Hepatic stellate cell (primary cell): ENCODE measurements at regions not wholly inside any gene's neighbourhood (a gene's known extent, or its start where the extent isn't known, plus 50 kb on each side); places are given as distances from the start of the nearest gene placed in this dataset.
A peak's percentile ranks its signal among the peaks of the same experiment; 100 is the strongest.
"Not testable (repeated sequence)": the region's sequence is repeated elsewhere in the genome, so short reads cannot be mapped to it uniquely, and the experiment has no call there.

ENCODE experiments used
- DNase-seq: peaks from one replicate; pipeline ENCODE4 v3.0.0; 2011; ENCODE audit warnings: low spot score

DNA sequence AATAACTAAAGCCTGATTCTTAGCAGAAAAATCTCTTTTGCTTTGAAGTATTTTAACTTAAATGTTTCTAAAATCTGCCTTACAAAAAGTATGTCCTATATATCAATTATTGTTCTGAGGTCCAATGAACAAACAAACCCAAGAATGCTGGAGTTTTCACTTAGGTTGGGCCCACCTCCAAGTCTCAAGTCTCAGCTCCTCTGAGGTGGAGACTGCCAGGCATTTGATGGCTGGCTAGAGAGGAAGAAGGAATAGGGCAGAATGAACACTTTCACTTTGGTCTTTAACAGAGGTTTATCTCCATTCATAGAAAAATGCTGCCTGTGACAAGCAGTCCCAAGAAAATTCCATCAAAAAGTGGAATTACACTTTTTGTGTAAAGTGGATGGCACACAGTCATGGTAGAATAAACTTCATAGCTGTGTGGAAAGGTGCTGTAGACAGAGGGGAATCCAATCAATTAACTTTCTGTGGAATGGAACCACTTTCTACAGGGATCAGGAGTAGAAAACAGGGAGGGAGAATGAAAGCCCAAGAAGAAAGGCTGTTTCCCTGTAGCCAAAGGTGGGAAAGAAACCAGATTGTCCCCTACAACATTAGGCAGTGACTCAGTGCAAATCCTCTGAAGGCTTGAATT lies 349.4 kb upstream of the RUNX1 start:
- DNase-seq, result peak; percentile 17

DNA sequence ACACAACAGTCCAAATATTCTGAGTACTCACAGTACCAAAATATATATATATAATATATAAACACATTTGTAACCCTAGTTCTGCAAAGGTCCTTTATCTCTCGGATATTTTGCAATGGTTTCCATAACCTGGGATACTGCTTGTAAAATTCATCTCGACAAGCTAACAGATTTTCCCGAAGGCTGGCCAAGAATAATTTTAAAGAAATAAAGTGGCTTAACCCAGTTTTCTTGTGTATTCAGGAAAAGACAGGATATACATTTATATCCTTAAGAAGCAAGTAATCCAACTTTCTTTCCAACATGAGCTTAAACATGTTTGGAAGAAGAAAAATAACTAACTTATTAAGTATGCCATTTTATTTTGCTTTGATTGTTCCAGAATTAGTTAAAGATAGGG lies 348.7 kb upstream of the RUNX1 start:
- DNase-seq, result no peak

DNA sequence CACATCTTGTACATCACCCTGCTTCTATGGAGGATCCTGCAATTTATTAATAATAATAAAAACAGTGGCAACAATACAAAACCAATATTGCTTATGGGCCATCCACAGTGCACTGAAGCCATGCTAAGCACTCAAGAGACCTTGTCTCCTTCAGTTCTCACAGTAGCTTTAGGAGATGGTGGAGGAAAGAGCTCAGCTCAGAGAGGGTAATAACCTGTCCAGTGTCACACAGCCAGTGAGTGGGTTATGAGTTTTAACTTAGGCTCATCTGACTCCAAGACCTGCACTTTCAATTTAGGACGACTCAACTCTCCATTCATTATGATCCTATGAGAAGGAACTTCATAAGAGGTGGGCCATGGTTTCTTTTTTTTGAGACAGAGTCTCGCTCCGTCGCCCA lies 347.6 kb upstream of the RUNX1 start:
- DNase-seq, result no peak

DNA sequence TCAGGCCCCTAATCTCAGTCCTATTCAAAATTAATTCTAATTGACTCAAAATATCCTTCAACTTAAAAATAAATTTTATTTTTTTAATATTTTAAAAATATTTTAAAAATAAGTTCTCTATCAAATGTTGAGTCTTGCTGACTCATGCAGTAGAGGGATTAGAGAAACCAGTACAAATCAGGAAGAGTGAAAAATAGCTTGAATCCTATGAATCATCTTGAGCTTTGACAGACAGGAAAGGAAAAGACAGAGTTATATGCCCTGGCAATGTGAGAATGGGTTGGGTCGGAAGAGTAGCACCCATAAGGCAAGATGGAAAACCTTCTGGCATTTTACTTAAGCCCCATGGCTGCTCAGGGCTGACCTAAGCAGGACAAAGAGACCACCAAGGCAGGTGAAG lies 346.6 kb upstream of the RUNX1 start:
- peak; percentile 31 for DNase-seq

DNA sequence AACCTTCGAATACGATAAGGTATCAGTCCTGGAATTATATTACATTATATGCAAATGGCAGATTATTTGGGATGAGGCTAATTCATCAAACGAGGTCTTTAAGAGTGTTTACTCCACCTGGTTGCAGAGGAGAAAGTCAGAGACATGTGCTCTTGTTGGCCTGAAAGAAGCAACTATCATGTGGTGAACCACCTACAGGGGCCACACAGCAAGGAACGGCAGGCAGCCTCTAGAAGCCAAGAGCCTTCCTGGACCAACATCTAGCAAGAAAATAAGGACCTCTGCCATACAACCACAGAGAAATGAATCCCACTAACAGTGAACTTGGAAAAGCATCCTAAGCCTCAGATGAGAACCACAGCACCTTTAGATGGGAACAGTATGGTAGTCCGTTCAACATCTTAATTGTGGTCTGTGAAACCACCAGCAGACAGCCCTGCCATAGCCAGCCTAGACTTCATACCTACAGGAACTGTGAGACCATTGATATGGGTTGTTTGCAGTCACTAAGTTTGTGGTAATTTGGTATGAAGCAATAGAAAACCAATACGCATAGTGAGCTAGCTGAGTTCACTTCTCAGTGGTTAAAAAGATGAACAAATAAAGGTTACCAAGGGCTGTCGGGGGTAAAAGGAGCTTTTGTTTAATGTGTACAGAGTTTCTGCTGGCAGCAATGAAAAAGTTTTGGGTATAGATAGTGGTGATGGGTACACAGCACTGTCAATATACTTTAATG lies 345.7 kb upstream of the RUNX1 start:
- no peak for DNase-seq

DNA sequence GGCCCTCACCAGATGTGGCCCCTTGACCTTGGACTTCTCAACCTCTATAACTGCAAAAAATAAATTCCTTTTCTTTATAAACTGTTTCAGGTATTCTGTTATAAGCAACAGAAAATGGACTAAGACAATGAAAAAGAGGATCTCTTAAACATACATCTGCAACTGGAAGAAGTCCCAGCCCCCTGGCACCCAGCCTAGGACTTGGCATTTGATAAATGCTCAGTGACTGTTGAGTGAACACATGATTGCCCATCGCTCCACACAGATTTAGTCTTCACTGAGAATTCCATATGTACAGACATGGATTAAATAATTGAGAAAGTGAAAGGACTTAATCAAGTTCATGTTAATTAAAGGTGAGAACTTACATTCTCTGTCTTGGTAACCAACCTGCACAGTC lies 344.9 kb upstream of the RUNX1 start:
- DNase-seq, result no peak

DNA sequence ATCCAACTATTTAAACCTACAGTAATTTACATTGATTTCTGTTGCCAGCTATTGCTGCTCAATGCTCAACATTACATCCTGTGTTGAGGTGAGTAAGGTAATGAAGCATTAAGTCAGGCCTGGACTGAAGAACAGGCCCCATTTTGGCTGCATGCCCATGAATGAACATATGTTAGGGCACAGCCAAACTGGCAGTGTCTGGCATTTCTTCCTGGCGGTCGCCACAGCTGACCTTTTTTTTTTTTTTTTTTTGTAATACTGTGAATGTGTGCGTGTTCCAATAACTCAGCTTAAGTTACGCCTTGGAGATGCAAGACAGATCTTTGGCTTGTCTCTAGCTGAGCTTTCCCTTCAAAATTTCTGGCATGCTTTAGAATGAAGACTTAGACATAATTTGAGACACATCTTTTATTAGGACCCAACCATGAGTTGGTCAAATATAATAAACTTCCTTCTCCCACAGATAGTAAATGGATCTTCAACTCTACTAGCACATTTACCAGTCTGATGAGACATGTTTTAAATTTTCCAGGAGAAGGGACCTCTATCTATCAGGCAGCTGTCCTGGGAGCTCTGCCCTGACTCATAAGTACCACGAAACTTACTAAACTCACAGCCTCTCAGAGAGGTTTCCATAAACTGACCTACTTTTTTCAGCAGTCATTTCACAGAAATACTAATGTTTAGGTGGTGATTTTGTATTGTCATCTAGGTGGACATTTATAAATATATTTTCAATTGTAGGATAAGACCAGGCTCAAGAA lies 341.1 kb upstream of the RUNX1 start:
- peak; percentile 29 for DNase-seq

DNA sequence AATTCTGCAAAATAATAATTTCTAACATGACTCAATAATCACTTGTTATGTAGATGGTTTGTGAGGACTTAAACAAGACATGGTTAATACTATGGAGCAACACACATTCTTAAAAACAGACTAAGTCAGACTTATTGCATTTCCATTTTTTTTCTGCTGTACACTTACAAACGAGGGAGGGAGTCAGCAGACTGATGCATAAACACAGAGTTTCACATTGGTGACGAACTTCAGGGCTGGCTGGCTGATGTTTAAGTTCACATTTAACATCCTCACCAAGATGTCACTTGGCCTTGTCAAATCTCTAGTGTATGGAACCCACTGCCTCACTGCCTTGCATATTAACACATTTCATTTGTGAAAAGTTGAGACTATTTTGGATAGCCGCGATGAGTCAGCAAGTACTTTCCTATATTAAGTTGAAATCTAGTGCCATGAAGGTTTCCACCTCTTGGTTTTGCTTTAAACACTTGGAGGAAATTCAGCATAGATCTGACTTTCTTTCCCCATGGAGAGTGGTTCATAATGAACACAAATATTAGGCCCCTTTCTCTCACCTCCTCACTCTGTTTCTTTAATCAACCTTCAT lies 337.5 kb upstream of the RUNX1 start:
- DNase-seq, result no peak

DNA sequence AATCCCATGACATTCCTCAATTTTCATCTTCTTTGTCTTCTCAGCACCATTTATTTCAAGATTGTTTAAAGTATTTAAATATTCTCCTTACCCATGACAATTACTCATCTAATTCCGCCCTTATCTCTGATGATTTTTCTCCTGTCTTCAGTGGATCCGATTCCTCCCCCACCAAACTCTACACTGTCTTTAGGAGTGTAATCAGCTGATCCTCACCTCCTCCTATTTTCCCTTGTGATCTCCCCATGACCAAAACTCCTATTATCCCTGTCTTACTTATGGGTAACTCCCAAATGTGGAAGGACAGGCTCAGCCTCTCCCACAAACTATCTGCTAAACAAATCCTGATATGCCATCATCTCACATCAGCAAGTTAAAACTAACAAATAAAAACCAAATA lies 335.3 kb upstream of the RUNX1 start:
- no peak for DNase-seq

DNA sequence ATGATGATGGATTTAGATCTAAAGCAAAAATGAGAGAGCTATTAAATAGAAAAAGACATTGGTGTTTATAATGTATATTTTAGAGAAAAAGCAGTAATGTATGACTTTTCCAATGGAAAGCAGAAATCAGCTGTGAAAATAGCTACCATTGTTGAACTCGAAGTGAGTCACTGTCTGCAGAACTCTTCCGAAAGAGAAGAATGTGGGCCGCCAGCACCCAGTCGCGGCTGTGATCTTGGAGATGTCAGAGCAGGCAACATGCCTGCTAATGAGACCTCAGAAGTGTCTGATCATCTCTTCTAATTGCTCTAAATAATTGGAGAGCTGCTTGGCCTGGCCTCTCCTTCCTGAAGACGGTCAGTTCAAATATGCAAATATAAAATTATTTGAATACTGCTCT lies 333.6 kb upstream of the RUNX1 start:
- no peak for DNase-seq

DNA sequence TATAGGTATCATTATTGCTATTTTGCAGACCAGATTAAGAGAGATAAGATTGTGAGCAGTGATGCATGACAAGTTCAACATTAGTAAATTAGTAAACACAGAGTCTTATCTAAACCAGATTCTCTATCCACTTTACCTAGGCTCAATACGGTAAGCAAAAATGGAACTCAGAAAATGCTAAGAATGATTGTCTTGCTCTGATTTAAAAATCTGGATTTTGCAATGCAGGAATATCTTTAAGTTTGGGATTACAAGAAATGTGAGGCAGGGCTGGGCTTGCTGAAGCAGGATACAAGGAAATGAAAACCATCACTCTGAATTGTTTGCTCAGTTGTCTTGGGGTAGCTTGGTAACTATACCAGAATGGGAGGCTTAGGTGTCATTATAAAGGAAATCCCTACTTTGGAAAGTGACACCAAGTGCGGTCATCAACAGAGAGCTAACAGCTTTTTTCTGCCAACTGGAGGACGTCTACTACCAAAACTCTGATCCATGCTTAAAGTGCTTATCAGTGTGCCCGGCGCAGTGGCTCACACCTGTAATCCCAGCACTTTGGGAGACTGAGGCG lies 332.7 kb upstream of the RUNX1 start:
- no peak for DNase-seq

DNA sequence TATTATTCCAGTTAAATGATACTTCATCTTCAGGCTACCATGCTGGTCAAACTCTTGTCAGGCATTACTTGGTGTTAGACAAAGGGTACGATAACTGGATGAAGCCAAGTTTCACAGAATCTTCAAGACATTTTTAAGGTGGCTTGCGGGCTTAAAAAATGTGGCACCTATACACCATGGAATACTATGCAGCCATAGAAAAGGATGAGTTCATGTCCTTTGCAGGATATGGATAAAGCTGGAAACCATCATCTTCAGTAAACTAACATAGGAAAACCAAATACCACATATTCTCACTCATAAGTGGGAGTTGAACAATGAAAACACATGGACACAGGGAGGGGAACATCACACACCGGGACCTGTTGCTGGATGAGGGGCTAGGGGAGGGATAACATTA lies 331.2 kb upstream of the RUNX1 start:
- DNase-seq, result not testable (repeated sequence)

DNA sequence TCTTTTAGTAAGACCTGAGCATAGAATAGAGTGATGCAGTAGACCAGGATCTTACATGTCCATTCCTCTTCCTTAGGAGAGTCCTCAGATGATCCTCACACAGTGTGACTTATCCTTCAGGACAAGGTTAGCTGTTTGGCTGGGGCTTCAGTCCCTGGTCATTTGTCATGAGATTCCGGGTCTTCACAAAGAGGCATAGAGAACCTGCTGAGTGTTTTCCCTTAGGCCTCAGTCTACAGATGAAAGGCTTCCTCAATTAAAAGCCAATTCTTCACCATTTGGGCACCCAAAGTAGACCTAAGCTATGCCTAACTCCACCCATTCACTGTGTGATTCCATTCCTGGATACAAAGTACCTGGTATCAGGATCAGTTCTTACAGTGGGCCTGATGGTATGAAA lies 329.8 kb upstream of the RUNX1 start:
- no peak for DNase-seq

DNA sequence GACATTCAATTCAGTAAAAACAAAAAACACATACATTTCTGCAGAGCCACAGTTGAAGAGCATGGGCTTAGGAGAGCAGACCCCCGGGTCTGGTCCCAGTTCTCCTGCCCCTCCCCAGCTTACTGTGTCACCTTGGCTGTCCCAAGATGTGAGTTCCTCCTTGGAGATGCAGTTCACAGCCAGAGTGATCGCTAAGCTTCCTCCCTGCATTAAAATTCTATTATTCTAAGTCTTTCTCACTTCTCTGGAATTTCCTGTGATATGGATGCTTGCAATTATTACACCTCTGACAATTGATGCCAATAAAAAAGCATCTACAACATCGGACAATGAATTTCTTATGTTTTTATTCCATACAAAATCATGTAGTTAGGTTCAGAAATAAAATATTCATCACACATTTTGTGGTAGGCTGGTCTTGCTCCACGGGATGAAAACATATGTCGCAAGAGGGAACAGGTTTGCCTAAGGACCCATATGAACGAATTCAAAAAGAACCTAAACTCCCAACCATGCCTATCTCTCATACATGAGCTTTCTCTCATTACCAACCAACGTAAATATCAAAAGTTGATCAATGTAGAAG lies 328.5 kb upstream of the RUNX1 start:
- no peak for DNase-seq

DNA sequence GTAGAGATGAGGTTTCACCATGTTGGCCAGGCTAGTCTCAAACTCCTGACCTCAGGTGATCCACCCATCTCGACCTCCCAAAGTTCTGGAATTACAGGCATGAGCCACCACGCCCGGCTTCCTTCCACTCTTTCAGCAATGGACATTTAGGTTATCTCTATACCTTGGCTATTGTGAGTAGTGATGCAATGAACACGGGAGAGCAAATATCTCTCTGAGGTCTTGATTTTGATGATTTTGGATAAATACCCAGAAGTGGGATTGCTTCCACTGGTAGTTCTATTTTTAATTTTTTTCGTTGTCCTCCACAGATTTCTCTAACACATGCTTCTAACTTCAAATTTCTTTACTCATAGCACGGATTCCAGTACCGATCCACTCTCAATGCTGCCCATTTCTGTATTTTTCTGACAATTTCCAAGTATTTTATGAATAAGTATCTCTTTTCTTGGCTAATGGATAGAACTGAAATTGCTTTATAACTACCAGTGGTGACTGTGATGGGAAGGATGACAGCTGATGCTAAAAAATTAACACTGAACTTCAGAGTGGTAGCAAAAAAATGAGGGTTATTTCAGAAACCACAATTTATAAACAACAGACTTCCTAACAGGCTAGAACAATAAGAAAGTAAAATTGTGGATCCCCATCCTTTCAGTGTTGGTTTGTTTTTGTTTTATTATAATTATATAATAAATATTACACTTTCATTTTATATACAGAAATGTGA lies 327.5 kb upstream of the RUNX1 start:
- DNase-seq, result no peak

DNA sequence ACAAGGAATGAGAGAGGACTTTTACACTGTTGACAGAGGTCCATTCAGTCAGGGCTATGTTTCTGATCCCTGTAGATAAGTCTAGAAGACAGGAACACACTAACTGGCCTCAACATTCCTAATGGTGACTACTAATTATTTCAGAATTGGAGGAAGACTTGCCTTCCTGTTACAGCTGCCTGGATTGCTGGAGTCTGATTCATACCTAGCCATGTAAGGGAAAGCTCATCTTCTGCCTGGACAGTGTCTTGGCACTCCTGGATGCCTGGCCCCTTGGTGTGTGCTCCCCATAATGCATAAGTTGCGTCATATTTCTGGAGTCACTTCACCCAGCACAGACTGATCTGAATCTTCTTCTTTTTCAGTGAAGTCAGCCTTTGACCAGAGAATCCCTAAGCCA lies 326.0 kb upstream of the RUNX1 start:
- no peak for DNase-seq

DNA sequence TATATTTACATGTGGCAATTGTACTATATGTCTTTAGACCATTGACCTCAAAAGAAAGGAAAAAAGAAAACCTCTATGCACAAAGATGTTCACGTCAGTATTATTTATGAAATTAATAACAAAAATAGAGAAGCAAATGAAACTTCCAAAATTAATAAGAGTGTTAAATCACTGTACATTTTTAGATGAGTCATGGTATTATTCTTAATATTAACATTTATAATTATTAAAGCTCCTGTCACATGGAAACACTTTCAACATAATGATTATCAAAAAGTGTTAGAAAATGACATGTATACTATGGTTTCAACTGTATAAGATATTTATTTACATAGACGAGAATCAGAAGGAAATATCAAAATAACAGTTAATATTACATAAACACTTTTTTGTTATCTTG lies 324.9 kb upstream of the RUNX1 start:
- DNase-seq, result no peak

DNA sequence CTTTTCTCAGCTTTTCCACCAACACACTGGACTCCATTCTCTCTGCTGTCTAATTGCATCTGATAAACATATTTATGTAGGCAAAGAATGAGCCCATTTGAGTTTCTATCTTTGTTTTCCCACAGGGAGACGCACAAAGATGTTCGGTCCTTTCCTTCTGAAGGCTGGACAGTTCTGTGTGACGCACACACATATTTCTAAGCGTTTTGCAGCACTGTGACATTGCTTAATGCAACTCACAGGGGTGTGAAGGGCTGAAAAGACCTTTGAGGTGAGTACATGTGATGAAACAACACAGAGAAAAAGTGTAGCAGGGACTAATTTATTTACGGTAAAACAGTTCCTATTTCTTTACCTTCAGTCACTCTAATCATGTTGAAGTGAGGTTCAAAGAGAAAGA lies 323.1 kb upstream of the RUNX1 start:
- DNase-seq, result no peak

DNA sequence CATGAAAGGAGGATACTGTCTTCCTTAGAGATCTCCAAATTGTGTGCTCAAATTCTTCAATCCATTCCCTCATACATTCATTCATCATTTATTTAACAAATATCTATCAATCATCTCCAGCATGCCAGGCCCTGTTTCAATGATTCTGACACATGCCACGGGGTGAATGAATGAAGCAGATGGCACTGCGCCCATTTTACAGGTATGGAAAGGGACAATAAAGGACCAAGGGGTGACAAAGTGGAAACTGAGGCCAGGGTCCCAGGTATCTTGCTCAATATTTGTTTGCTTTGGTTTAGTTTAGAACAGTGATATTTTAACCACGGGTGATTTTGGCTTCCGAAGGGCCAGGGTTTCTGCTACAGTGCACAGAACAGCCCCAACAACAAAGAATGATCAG lies 321.6 kb upstream of the RUNX1 start:
- DNase-seq, result no peak

DNA sequence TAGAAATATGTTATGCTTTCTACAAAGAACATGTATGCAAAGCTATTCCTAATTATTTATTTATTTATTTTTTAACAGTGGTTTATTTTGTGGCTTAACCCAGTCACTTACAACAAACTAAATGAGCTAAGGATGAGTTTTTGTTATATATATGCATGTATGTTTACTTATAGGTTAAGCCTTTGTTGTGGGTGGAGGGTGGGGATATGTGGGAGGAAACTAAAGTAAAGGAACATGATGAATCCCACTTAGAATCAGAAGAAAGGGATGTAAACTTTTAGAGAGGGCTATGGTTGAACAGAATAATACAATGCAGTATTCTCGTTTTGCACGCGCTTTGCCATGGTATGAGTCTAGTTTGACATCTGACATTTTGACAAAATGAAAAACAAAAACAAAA lies 321.0 kb upstream of the RUNX1 start:
- DNase-seq, result no peak

DNA sequence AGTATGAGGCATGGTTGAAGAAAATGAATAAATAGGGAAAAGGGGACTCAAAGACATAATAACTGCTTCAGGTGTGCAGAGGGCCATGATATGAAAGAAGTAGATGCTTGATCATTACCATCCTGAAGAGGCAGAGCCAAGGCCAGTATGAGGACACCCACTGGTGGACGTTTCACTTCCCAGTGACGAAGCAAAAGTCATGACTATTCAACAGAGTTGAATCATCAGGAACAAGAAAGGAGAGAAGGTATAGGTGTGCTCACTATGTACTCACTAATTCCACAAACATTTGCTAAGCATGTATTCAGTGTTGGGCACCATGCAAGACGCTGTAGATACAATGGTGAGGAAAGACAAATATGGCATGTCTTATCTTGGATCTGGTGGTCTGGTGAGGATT lies 319.2 kb upstream of the RUNX1 start:
- no peak for DNase-seq

DNA sequence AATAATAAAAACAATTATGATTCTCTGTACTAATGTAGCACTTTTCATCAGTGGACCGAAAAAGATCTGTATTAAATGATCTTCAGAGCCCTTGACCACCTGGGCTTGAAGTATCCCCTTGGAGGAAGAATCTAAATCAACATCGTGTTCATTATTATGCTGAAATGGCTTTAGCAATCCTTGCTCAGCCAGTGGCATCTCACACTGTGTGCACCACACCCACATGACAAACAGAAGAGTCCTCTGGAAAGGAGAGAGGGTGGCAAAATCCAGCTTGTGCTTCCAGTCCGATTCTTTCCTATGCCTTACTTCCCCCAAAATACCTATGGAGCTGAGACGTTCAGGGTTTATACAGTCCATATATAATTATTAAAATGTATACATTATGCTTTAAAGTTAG lies 318.5 kb upstream of the RUNX1 start:
- no peak for DNase-seq
